ENCODE measurements at regions not wholly inside any gene's neighbourhood (a gene's known extent, or its start where the extent isn't known, plus 50 kb on each side); places are given as distances from the start of the nearest gene placed in this dataset.

DNA sequence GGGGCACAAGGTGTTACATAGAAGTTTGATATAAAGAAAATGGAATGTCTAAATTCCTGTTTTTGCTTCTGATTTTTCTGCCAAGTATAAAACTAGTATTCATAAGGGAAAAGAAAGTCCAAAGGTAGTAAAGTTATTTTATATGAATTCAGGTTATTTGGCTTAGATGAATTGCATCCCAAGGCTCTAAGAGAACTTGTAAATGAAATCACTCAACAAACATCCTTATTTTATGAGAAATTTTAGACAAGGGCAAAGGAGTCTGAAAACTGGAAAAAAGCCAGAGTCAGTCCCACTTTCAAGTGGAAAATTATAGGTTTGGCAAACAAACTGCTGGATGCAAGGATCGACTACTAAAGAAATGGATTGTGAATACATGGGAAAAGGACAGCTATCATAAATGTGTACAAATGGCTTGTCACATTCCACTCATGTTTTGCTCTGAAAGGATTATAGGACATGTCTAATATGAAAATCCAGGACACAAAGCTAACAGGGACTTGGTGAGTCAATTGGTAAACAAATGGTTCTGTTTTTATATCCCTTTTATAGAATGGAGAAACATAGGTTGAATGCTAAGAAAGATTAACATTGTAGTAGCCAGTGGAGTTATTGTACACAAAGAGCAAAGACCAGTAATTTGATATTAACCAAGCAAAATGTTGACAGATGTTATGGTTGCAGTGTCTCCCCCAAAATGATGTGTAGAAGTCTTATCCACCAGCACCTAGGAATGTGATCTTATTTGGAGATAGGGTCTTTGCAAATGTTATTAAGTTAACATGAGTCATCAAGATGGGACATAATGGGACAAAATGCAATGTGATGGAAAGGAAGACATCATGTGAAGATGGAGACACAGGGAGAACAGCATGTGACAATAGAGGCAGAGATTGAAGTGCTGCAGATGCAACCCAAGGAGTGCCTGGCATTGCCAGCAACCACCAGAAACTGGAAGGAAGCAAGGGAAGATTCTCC lies 495.7 kb downstream of the TLE1 start:
- TF ChIP-seq CTCF (conservative IDR thresholded peaks at IDR 0.05) (no peak), EZH2 (IDR thresholded peaks at IDR 0.05; ENCODE audit: low read depth) (no peak)
